LNCAP (cell line): ENCODE measurements at regions not wholly inside any gene's neighbourhood (a gene's known extent, or its start where the extent isn't known, plus 50 kb on each side); places are given as distances from the start of the nearest gene placed in this dataset.

Experiments
- TF ChIP-seq, protein P1 (sequence below): fragments of 450-650 bp; IDR thresholded peaks from 2 replicates; pipeline ENCODE4 v1.5.1; 2017; ENCODE audit warnings: mild to moderate bottlenecking

DNA sequence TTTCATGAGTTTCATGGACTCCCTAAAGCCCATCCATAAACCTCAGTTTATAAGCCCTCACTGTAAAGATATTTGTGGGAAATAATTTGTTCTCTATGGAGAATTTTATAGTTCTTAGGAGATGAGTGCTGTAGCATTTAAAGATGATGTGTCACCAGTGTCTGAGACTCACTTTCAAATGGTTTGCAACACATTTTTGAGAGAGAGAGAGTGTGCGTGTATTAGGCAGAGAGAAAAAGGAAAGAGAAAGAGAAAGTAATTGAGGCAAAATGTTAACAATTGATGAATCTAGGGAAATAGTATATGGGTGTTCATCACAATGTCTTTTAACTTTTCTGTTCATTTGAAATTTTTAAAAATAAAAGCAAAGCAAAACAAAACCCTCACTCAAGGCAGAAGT lies 479.0 kb downstream of the ZSWIM6 start:
- TF ChIP-seq, protein P1, sequence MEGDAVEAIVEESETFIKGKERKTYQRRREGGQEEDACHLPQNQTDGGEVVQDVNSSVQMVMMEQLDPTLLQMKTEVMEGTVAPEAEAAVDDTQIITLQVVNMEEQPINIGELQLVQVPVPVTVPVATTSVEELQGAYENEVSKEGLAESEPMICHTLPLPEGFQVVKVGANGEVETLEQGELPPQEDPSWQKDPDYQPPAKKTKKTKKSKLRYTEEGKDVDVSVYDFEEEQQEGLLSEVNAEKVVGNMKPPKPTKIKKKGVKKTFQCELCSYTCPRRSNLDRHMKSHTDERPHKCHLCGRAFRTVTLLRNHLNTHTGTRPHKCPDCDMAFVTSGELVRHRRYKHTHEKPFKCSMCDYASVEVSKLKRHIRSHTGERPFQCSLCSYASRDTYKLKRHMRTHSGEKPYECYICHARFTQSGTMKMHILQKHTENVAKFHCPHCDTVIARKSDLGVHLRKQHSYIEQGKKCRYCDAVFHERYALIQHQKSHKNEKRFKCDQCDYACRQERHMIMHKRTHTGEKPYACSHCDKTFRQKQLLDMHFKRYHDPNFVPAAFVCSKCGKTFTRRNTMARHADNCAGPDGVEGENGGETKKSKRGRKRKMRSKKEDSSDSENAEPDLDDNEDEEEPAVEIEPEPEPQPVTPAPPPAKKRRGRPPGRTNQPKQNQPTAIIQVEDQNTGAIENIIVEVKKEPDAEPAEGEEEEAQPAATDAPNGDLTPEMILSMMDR = no peak

DNA sequence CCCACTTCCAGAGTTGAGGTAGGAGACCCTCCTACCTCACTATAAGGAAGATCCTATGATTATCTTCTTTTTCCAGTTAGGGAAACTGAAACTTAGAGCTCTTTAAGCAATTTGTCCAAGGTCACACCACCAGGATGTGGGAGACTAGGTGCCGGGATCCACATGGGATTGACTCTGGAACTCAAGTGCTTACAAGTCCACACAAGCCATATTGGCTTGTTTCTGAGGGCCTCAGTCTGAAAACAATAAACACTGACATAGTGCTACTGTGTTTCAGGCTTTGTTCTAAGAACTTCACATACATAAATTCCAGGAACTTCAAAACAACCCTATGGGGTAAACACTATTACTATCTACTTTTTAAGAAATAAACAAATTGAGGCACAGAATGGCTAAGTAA lies 481.3 kb downstream of the ZSWIM6 start:
- TF ChIP-seq, protein P1 = no peak

DNA sequence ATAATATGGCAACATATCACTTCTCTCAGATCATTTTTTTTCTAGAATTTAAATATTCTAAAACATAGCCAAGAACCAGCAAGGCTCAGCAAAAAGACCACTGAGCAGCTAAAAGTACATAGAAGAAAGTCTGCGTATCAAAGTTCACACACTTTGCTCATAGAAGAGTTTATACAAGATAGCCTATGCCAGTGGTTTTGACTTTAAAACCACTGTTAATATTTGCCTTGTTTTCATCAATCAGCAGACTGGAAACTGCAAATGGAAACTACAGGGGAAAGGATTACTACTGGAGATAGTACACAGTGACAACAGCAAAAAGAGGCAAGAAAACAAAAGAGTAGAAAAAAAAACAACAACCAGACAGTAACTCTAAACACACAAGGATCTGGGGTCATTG lies 483.3 kb downstream of the ZSWIM6 start:
- TF ChIP-seq, protein P1 = no peak

DNA sequence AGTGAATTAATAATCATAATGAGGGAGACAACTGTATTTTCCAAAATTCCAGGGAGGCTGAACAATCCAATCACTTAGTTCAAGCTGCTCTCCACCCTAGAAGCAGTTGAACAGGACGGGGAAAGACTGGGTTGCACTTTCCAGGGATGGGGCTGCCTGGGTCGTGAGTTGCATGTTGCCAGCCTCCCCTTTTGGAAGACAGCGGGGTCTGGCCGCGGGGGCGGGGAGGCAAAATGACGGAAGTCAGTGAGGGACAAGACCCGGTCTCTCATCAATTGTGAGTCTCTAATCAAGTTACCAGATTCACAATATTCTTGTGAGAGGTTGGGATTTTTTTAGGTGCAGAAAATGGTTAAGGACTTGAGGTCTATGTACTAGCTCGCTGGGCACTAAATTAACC lies 484.1 kb downstream of the ZSWIM6 start:
- TF ChIP-seq, protein P1 = no peak

DNA sequence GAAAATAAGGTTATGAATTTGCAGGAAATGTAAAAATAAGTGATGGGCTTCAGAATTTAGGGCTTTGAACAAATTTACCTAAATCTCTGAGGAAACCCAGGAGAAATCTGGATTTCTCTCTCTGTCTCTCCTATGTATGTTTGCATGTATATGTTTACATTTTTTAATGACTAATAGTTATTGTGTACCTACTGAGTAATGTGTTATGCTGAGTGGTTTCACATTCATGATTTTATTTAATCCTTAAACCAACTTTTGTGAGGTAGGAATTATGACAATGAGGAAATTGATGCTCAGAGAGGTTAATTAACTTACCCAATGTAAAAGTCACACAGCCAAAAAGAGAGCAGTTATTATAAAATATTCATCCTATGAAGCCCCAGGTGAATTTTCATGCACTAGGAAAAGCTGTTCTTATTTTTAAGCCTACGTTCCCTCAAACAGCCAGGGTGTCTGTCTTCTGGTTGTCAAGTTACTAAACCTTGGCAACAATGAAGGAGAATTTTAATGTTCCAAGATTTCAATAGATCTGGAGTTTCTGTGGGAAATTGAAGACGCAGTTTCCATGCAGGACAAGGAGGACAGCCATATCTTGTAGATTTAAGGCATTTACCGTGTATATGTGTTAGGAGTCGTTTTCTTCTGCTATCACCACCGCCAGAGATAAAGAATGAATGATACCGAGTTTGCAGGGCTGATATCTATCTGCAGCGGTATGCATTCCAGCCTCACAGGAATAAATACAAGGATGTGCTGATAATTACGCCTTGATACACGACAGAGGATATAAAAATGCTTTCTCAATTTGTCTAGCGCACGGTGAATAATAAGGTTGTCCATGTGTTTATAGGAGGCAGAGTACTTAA lies 484.8 kb downstream of the ZSWIM6 start:
- TF ChIP-seq, protein P1 = no peak

DNA sequence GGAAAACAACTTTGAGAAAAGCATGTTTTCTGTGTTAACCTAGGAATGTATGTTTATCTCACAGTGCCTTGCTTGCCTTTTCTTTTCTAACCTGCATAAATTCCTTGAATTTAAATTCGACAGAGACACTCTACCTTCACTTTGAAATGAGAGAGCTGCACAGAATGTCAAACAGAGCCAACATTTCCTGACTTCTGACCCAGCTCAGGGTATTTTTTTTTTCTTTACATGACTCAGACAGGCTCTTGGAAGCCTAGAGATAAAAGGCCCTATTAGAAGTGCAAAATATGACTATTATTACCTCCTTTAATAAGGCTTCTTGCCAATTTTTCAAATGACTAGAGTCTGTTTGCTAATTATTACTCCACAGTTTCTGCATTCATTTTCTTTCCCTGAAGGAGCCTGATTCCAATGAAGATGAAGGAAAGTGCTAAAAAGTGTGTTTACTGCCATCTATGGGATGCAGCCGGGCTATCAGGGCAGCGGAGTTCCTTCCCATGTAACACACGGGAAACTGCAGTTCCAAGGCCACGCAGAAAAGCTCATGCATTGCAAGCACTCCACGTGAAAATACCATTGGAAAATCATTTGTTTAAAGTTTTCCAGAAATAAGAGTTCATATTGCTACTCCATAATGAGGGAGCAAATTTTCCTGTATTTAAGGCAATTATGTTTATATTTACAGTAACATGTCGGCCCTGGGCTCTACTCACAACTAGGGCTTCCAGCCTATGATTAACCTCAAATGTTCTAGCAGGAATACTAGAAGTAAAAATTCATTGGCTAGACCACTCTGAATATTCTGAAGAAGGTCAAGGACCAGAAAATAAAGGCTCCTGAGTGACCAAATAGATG lies 485.6 kb downstream of the ZSWIM6 start:
- TF ChIP-seq, protein P1 = peak; percentile 80

DNA sequence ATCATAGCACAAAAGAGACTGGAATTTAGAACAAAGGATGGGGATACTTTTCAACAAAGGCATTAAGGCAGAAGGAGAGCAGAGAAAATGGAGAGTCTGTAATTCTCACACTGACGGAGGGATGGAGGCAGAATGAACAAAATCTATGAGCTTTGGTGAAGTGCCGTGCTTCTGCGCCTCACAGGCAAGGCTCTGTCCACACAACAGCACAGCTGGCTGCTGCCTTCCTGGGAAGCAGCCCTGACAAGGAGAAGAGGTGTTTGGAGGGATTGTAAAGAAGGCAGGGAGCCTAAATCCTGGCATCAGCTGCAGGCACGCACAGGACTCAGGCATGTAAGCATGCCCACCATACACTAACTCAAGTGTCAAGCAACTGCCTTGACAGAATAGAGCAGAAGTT lies 485.2 kb upstream of the KIF2A start:
- TF ChIP-seq, protein P1 = no peak
